GM12874 (cell line): ENCODE measurements at regions not wholly inside any gene's neighbourhood (a gene's known extent, or its start where the extent isn't known, plus 50 kb on each side); places are given as distances from the start of the nearest gene placed in this dataset.

Experiments
- CTCF ChIP-seq: IDR thresholded peaks from 2 replicates; pipeline ENCODE4 v1.5.1; 2011; ENCODE audit warnings: low read depth, mild to moderate bottlenecking, control low read depth, low read length, moderate library complexity; ENCODE audit not compliant: insufficient read depth

- TF ChIP-seq CTCF: no peak
Observed at GRCh38 chr13:67443923-67444322, 213.8 kb upstream of the PCDH9 start.

DNA sequence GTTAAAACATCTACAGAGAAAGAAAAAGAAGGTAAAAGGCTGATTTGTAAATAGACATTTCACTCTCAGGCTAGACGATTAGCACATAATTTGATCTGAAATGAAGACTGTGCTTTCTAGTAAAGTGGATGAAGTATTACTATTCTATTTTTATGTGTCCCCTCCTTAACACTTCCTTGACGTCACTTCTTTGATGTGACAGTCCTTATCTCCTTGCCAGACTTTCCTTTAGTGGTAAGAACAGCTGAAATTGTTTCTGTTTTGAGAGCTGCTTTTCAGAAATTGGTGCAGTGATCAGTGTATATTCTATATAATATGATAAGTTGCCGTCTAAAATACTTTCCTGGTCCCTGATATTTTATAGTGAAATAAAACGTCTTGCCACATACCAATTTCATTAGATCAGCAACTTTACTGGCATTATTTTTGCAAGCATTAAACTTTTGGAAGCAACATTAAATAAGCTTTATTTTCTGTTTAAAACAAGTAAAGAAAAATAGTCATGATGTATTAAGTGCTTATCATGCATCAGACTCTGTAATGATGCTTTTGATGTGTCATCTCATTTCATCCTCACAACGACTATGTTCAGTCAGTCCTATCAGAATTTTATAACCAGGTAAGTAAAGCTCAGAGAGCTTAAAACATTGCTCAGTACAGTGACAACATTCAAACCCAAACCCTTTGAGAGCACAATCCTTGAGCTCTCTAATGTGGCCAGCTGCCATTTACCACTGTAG, 210.3 kb upstream of the PCDH9 start:
- no peak for TF ChIP-seq CTCF

- TF ChIP-seq CTCF: no peak
Observed at GRCh38 chr13:67439365-67439764, 209.2 kb upstream of the PCDH9 start.

GRCh38 chr13:67438465-67438864, 208.3 kb upstream of the PCDH9 start:
- TF ChIP-seq CTCF: 0 out of 2 replicates have a peak, but pooled peaks have one; percentile 6

GRCh38 chr13:67437244-67437643, 207.1 kb upstream of the PCDH9 start:
- no peak for TF ChIP-seq CTCF

DNA sequence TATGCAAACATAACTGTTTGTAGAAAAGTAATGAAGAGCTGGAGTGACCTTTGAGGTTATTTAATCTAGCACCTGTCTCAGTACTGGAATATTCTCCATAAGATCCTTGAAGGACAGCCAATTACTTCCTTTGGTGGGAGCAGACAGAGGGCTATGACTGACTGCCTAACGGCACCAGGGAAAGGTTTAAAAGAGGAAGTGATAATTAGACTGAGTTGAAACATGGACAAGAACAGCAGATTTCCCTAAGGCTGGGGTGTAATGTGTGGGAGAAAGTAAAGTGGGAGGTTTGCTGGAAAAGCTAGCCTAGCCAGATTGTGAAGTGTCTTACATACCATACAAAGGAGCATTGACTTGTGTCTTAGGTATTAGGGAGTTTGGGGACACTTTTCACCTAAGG, 191.3 kb upstream of the PCDH9 start:
- TF ChIP-seq CTCF: no peak

- TF ChIP-seq CTCF: peak; percentile 67
Observed at GRCh38 chr13:67416047-67416925, 186.2 kb upstream of the PCDH9 start.
